ENCODE measurements at regions not wholly inside any gene's neighbourhood (a gene's known extent, or its start where the extent isn't known, plus 50 kb on each side); places are given as distances from the start of the nearest gene placed in this dataset.
"Not testable (repeated sequence)": the region's sequence is repeated elsewhere in the genome, so short reads cannot be mapped to it uniquely, and the experiment has no call there.

- H3K27me3 ChIP-seq (ENCODE audit: insufficient read depth): no peaks in the 10 kb centered on the region
- ChIA-PET POLR2A (no interaction called here), CTCF (no interaction called here)
- H3K27ac ChIP-seq (ENCODE audit: low read depth in 2 of 2, low read length in 1 of 2): no peak overlapping the region
- H3K4me2 ChIP-seq: no peak overlapping the region
- H3K9me3 ChIP-seq: no peaks in the 10 kb centered on the region
- no peak for TF ChIP-seq USF2 (IDR thresholded peaks at IDR 0.05; ENCODE audit: borderline replicate concordance, low read depth, low read length)
- TF ChIP-seq RCOR1 (IDR thresholded peaks at IDR 0.05; ENCODE audit: low read length): no peak
- TF ChIP-seq EP300 (IDR thresholded peaks at IDR 0.05; ENCODE audit: borderline replicate concordance in 1 of 2, low read depth in 1 of 2, low read length in 1 of 2): no peak
- TF ChIP-seq RFX5 (IDR thresholded peaks at IDR 0.05; ENCODE audit: low read length): no peak
- TF ChIP-seq MEF2A (IDR thresholded peaks at IDR 0.05; ENCODE audit: borderline replicate concordance, low read depth): no peak
- no peak for TF ChIP-seq FOXJ3 (CRISPR knock-in tag; IDR thresholded peaks at IDR 0.05)
- DNase-seq: no peak
- no peak overlapping the region for H2AFZ ChIP-seq (ENCODE audit: low read depth)
- peaks cover 0 to 3% of the 10 kb centered on the region in 2 experiments; a peak in 1 of 4 replicates for H3K4me1 ChIP-seq (ENCODE audit: control insufficient read depth in 1 of 2, insufficient read depth in 2 of 2, low read depth in 1 of 2, low read length in 1 of 2)
- H3K9ac ChIP-seq: no peak overlapping the region
- H3K9me2 ChIP-seq: no peaks in the 10 kb centered on the region
- no peak overlapping the region for H3K4me3 ChIP-seq (ENCODE audit: low read depth in 2 of 2, low read length in 1 of 2)
- no peaks in the 10 kb centered on the region for H3F3A ChIP-seq (replicated peaks; ENCODE audit: insufficient read depth)
- no peaks in the 10 kb centered on the region for H4K20me1 ChIP-seq (ENCODE audit: insufficient read depth)
- no peaks in the 10 kb centered on the region for H3K79me2 ChIP-seq (ENCODE audit: insufficient read depth)
- WGBS (ENCODE audit: low lambda C conversion rate): 100% methylated on average over 1 of the region's 1 CpG
- no peaks in the 10 kb centered on the region for H3K36me3 ChIP-seq (replicated peaks in 1 of 2; ENCODE audit: control insufficient read depth in 1 of 2, insufficient read depth in 2 of 2, low read length in 1 of 2)
Observed at GRCh38 chr4:86472377-86473019, 112.6 kb upstream of the MAPK10 start.

GRCh38 chr4:86478151-86478550 lies 116.0 kb upstream of the PTPN13 start:
- H3K36me3 ChIP-seq (replicated peaks in 1 of 2; ENCODE audit: control insufficient read depth in 1 of 2, insufficient read depth in 2 of 2, low read length in 1 of 2); H3K9ac ChIP-seq; H3F3A ChIP-seq (replicated peaks; ENCODE audit: insufficient read depth); H3K27me3 ChIP-seq (ENCODE audit: insufficient read depth); H3K79me2 ChIP-seq (ENCODE audit: insufficient read depth); H2AFZ ChIP-seq (ENCODE audit: low read depth); H3K27ac ChIP-seq (ENCODE audit: low read depth in 2 of 2, low read length in 1 of 2); POLR2A ChIA-PET; H3K9me2 ChIP-seq; H3K9me3 ChIP-seq; H3K4me2 ChIP-seq; CTCF ChIA-PET; H4K20me1 ChIP-seq (ENCODE audit: insufficient read depth); H3K4me1 ChIP-seq (ENCODE audit: control insufficient read depth in 1 of 2, insufficient read depth in 2 of 2, low read depth in 1 of 2, low read length in 1 of 2); DNase-seq; H3K4me3 ChIP-seq (ENCODE audit: low read depth in 2 of 2, low read length in 1 of 2): not testable (repeated sequence)
- 91% methylated on average over 4 of the region's 4 CpGs for WGBS (ENCODE audit: low lambda C conversion rate)

- H2AFZ ChIP-seq (ENCODE audit: low read depth): no peak overlapping the region
- TF ChIP-seq FOSL2 (IDR thresholded peaks at IDR 0.05; ENCODE audit: borderline replicate concordance, low read depth) (no peak), MEF2A (IDR thresholded peaks at IDR 0.05; ENCODE audit: borderline replicate concordance, low read depth) (no peak), EP300 (IDR thresholded peaks at IDR 0.05; ENCODE audit: borderline replicate concordance in 1 of 2, low read depth in 1 of 2, low read length in 1 of 2) (no peak), MAX (IDR thresholded peaks at IDR 0.05; ENCODE audit: low read depth) (no peak), GATA2 (CRISPR knock-in tag; IDR thresholded peaks at IDR 0.05) (no peak), USF2 (IDR thresholded peaks at IDR 0.05; ENCODE audit: borderline replicate concordance, low read depth, low read length) (no peak), TAF1 (IDR thresholded peaks at IDR 0.05; ENCODE audit: borderline replicate concordance, low read depth, low read length) (no peak), RAD21 (IDR thresholded peaks at IDR 0.05; ENCODE audit: low read length) (no peak), POLR2AphosphoS5 (IDR thresholded peaks at IDR 0.05; ENCODE audit: low read depth, low read length) (no peak), CTCF (IDR thresholded peaks at IDR 0.05) (no peak), NRF1 (IDR thresholded peaks at IDR 0.05; ENCODE audit: low read depth, low read length) (no peak), USF1 (IDR thresholded peaks at IDR 0.05; ENCODE audit: borderline replicate concordance, low read depth) (no peak), EZH2phosphoT487 (IDR thresholded peaks at IDR 0.05; ENCODE audit: borderline replicate concordance, low read depth) (no peak)
- no peaks in the 10 kb centered on the region for H3K9me3 ChIP-seq
- no peaks in the 10 kb centered on the region for H3K9me2 ChIP-seq
- peaks cover 0 to 2% of the 10 kb centered on the region in 2 experiments; a peak in 1 of 4 replicates for H3K4me1 ChIP-seq (ENCODE audit: control insufficient read depth in 1 of 2, insufficient read depth in 2 of 2, low read depth in 1 of 2, low read length in 1 of 2)
- no peaks in the 10 kb centered on the region for H3K36me3 ChIP-seq (replicated peaks in 1 of 2; ENCODE audit: control insufficient read depth in 1 of 2, insufficient read depth in 2 of 2, low read length in 1 of 2)
- H3K4me3 ChIP-seq (ENCODE audit: low read depth in 2 of 2, low read length in 1 of 2): no peak overlapping the region
- no peaks in the 10 kb centered on the region for H4K20me1 ChIP-seq (ENCODE audit: insufficient read depth)
- DNase-seq: no peak
- H3F3A ChIP-seq (replicated peaks; ENCODE audit: insufficient read depth): no peaks in the 10 kb centered on the region
- no peaks in the 10 kb centered on the region for H3K79me2 ChIP-seq (ENCODE audit: insufficient read depth)
- ChIA-PET POLR2A (no interaction called here), CTCF (interaction anchor here (1.5 kb wide), 1 partner anchor 15 kb away, joined by 3 read pairs; no protein-coding TSS in a partner anchor)
- 91% methylated on average over 1 of the region's 1 CpG for WGBS (ENCODE audit: low lambda C conversion rate)
- no peak overlapping the region for H3K27ac ChIP-seq (ENCODE audit: low read depth in 2 of 2, low read length in 1 of 2)
- no peak overlapping the region for H3K9ac ChIP-seq
- no peak overlapping the region for H3K4me2 ChIP-seq
- H3K27me3 ChIP-seq (ENCODE audit: insufficient read depth): no peaks in the 10 kb centered on the region
Observed at GRCh38 chr4:86481440-86481839, 112.7 kb upstream of the PTPN13 start.

Measured in SK-N-SH (cell line).